GM12878 (cell line): ENCODE measurements at regions not wholly inside any gene's neighbourhood (a gene's known extent, or its start where the extent isn't known, plus 50 kb on each side); places are given as distances from the start of the nearest gene placed in this dataset.

Experiments used
- ATAC-seq: fragments of 200-7000 bp; cut with Tn5 transposase; 3 replicates; pipeline ENCODE4 v1.9.1; 2020; ENCODE audit warnings: mild to moderate bottlenecking, moderate library complexity
- BruUV-seq: library from RNA; stranded (reverse); fragments of 400-500 nt; replicated peaks from 2 replicates; lab custom pipeline; 2021; lab: Mats Ljungman, UMichigan
- CTCF ChIA-PET: fragments of 300-600 bp; sonication (Branson Sonifier 250); formaldehyde crosslinking; extraction: SDS; loops from one replicate; lab custom pipeline; 2021; ENCODE audit warnings: inconsistent platforms; lab: Yijun Ruan, JAX
- POLR2A ChIA-PET: fragments of 350-600 bp; formaldehyde crosslinking; extraction: SDS; loops from one replicate; lab custom pipeline; 2021; ENCODE audit warnings: inconsistent platforms; lab: Charles Lee
- RAD21 ChIA-PET: fragments of 300-600 bp; sonication (Branson Sonifier 250); formaldehyde crosslinking; loops from one replicate; lab custom pipeline; 2023; ENCODE audit warnings: antibody characterized with exemption; ENCODE audit not compliant: unreplicated experiment; lab: Charles Lee
- SMC1A ChIA-PET: fragments of 300-600 bp; sonication (Branson Sonifier 250); formaldehyde crosslinking; loops from one replicate; lab custom pipeline; 2023; ENCODE audit not compliant: unreplicated experiment, uncharacterized antibody; lab: Charles Lee
- DNase-seq: peaks from one replicate; pipeline ENCODE4 v3.0.0-alpha.2; 2011; ENCODE audit warnings: low read depth, low spot score
- FAIRE-seq: peaks from 3 replicates; lab custom pipeline; 2011; peaks lifted over from hg19 to GRCh38; lab: Jason Lieb, UNC
- H2AFZ ChIP-seq: 2 replicates; pipeline ENCODE4 v1.6.0; 2011; ENCODE audit warnings: low read depth, low read length, control low read depth; ENCODE audit not compliant: control insufficient read depth
- H3K27ac ChIP-seq: 2 replicates; pipeline ENCODE4 v1.5.1; 2011; ENCODE audit warnings: control low read depth; ENCODE audit not compliant: control insufficient read depth, insufficient read depth
- H3K27me3 ChIP-seq, 2 experiments: replicated peaks in 1 of 2; 2 replicates each; pipeline versions ENCODE4 v1.6.0 to v1.6.1; 2011; ENCODE audit warnings: low read length in 1 of 2; ENCODE audit not compliant: control insufficient read depth in 2 of 2, insufficient read depth in 2 of 2
- H3K36me3 ChIP-seq, 2 experiments: 2 replicates each; pipeline ENCODE4 v1.5.1; 2011; ENCODE audit warnings: low read length in 1 of 2; ENCODE audit not compliant: control insufficient read depth in 2 of 2, insufficient read depth in 2 of 2
- H3K4me1 ChIP-seq: 2 replicates; pipeline ENCODE4 v1.6.1; 2011; ENCODE audit warnings: mild to moderate bottlenecking, low read length, moderate library complexity, mixed read lengths; ENCODE audit not compliant: control insufficient read depth, insufficient read depth
- H3K4me2 ChIP-seq: 2 replicates; pipeline ENCODE4 v1.6.0; 2011; ENCODE audit warnings: control low read depth; ENCODE audit not compliant: control insufficient read depth, insufficient read depth
- H3K4me3 ChIP-seq: fragments of 200-600 bp; sonication (generic); 2 replicates; pipeline ENCODE4 v1.5.1; 2016
- H3K79me2 ChIP-seq: 2 replicates; pipeline ENCODE4 v1.6.0; 2011; ENCODE audit warnings: low read length; ENCODE audit not compliant: control insufficient read depth, insufficient read depth
- H3K9ac ChIP-seq: 2 replicates; pipeline ENCODE4 v1.8.0; 2011; ENCODE audit warnings: low read length, control low read depth, mixed read lengths; ENCODE audit not compliant: control insufficient read depth, insufficient read depth
- H3K9me3 ChIP-seq: replicated peaks from 3 replicates; pipeline ENCODE4 v1.5.1; 2011; ENCODE audit warnings: mild to moderate bottlenecking, low read length; ENCODE audit not compliant: control insufficient read depth, insufficient read depth
- H4K20me1 ChIP-seq: 2 replicates; pipeline ENCODE4 v1.6.0; 2011; ENCODE audit not compliant: control insufficient read depth, insufficient read depth
- BCLAF1 ChIP-seq: fragments of 450-650 bp; IDR thresholded peaks from 2 replicates; pipeline ENCODE4 v1.6.1; 2017; ENCODE audit warnings: antibody characterized with exemption, mild to moderate bottlenecking, moderate library complexity
- CBX5 ChIP-seq: sonication (generic); IDR thresholded peaks from 2 replicates; pipeline ENCODE4 v1.6.1; 2016; ENCODE audit warnings: low read depth, moderate library complexity, mild to moderate bottlenecking, inconsistent platforms
- GABPA ChIP-seq: IDR thresholded peaks from 2 replicates; pipeline ENCODE4 v1.6.1; 2014; ENCODE audit warnings: antibody characterized with exemption, low read depth, mild to moderate bottlenecking, inconsistent platforms
- JUND ChIP-seq: IDR thresholded peaks from 2 replicates; pipeline ENCODE4 v1.6.1; 2012; ENCODE audit warnings: low read depth, mild to moderate bottlenecking, low read length, improper control_type of control experiment, moderate library complexity
- NFIC ChIP-seq: IDR thresholded peaks from 2 replicates; pipeline ENCODE4 v1.6.1; 2012; ENCODE audit warnings: low read depth, mild to moderate bottlenecking, inconsistent platforms, low read length, moderate library complexity
- NFXL1 ChIP-seq: fragments of 450-650 bp; IDR thresholded peaks from 2 replicates; pipeline ENCODE4 v1.6.1; 2017; ENCODE audit warnings: antibody characterized with exemption, mild to moderate bottlenecking, borderline replicate concordance
- PML ChIP-seq: IDR thresholded peaks from 2 replicates; pipeline ENCODE4 v1.6.1; 2012; ENCODE audit warnings: low read length, inconsistent platforms
- SREBF1 ChIP-seq: IDR thresholded peaks from 2 replicates; pipeline ENCODE4 v1.6.1; 2012; ENCODE audit warnings: mild to moderate bottlenecking, low read length
- USF2 ChIP-seq: IDR thresholded peaks from 2 replicates; pipeline ENCODE4 v1.6.1; 2011; ENCODE audit warnings: low read depth, low read length, improper control_type of control experiment, borderline replicate concordance
- YY1 ChIP-seq: IDR thresholded peaks from 2 replicates; pipeline ENCODE4 v1.6.1; 2011; ENCODE audit warnings: low read depth, mild to moderate bottlenecking, low read length
- ZNF274 ChIP-seq: IDR thresholded peaks from one replicate; pipeline ENCODE4 v1.8.0; 2011; ENCODE audit not compliant: insufficient read length, insufficient read depth
- WGBS: methylation state at CpG from one replicate; pipeline ENCODE4 v1.1.6; 2016; ENCODE audit warnings: low lambda C conversion rate; ENCODE audit not compliant: insufficient replicate concordance, insufficient coverage; ENCODE audit errors: missing lambda C conversion rate; 5-methylcytosine and 5-hydroxymethylcytosine counted together
- in situ Hi-C: fragments of 300-500 bp; cut with MboI; formaldehyde crosslinking; loops from 9 replicates; pipeline ENCODE4 v1.14.3; 2018; ENCODE audit warnings: mixed read lengths
- intact Hi-C: fragments of 100-400 bp; cut with micrococcal nuclease; formaldehyde crosslinking; loops from one replicate; pipeline ENCODE4 v1.14.2; 2022; ENCODE audit not compliant: unreplicated experiment
- TF ChIP-seq, protein P1 (sequence below): IDR thresholded peaks from 2 replicates; pipeline ENCODE4 v1.6.1; 2012; ENCODE audit warnings: improper control_type of control experiment, low read depth, low read length; ENCODE audit not compliant: insufficient replicate concordance
- TF ChIP-seq, protein P2 (sequence below): fragments of 150-350 bp; IDR thresholded peaks from 2 replicates; pipeline ENCODE4 v1.6.1; 2014; ENCODE audit warnings: mild to moderate bottlenecking, low read depth, low read length

DNA sequence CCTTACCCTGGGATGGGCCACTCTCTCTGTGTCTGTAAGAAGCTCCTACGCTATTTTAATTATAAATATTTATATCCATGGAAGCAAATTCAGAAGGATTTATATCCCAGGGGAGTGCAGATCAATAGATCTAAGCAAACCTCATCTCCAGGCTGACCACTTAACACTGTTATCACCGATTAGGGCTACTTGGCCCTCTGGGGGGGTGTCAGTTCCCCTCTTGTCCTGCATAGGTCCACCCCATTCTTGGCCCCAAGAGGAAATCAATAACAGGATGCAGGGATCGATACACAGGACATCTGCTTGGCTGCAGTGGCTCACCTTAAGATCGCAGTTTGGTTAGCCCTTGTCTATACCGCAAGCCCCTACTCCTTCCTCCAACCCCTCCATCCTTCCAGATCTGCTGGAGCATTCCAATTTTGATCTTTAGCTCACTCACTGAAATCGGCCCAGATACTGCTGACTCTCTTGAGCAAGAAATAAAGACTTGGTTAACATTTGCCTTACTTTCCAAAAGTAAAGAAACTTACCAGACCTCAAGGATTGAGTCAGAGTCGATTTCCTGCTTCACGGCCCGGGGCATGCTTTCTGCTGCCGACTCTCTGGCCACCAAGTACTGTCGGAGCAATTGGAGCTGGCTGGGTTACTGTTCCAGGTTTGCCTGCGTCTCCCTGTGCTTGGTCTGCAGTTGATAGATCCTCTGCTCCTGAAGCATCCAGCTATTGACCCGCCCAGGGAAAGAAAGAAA, 112.3 kb upstream of the PMFBP1 start:
- Histone ChIP-seq H3K27ac (no peak overlapping the region), H3K4me3 (no peak overlapping the region), H3K79me2 (no peaks in the 10 kb centered on the region), H2AFZ (no peak overlapping the region), H3K9ac (no peak overlapping the region), H4K20me1 (no peaks in the 10 kb centered on the region), H3K9me3 (no peaks in the 10 kb centered on the region), H3K4me2 (no peak overlapping the region), H3K27me3 (no peaks in the 10 kb centered on the region), H3K4me1 (no peaks in the 10 kb centered on the region), H3K36me3 (no peaks in the 10 kb centered on the region)
- DNase-seq (no peak), ATAC-seq (no peak), FAIRE-seq (no peak)
- CTCF ChIA-PET: interaction anchor here (0.6 kb wide), 1 partner anchor 548 kb away, joined by 3 read pairs; no protein-coding TSS in a partner anchor
- in situ Hi-C loops (no loop called here), intact Hi-C loops (no loop called here)
- SMC1A ChIA-PET: no interaction called here
- RAD21 ChIA-PET: no interaction called here
- BruUV-seq: no TSS peak
- POLR2A ChIA-PET: interaction anchor here (0.6 kb wide), 1 partner anchor 35 kb away, joined by 4 read pairs; no protein-coding TSS in a partner anchor
- 90% methylated on average over 13 of the region's 13 CpGs for WGBS
- TF ChIP-seq NFIC (no peak), PML (no peak), YY1 (no peak), CBX5 (no peak), GABPA (no peak), BCLAF1 (no peak), NFXL1 (no peak), USF2 (no peak), ZNF274 (no peak), SREBF1 (no peak), JUND (no peak)
- TF ChIP-seq, protein P1, sequence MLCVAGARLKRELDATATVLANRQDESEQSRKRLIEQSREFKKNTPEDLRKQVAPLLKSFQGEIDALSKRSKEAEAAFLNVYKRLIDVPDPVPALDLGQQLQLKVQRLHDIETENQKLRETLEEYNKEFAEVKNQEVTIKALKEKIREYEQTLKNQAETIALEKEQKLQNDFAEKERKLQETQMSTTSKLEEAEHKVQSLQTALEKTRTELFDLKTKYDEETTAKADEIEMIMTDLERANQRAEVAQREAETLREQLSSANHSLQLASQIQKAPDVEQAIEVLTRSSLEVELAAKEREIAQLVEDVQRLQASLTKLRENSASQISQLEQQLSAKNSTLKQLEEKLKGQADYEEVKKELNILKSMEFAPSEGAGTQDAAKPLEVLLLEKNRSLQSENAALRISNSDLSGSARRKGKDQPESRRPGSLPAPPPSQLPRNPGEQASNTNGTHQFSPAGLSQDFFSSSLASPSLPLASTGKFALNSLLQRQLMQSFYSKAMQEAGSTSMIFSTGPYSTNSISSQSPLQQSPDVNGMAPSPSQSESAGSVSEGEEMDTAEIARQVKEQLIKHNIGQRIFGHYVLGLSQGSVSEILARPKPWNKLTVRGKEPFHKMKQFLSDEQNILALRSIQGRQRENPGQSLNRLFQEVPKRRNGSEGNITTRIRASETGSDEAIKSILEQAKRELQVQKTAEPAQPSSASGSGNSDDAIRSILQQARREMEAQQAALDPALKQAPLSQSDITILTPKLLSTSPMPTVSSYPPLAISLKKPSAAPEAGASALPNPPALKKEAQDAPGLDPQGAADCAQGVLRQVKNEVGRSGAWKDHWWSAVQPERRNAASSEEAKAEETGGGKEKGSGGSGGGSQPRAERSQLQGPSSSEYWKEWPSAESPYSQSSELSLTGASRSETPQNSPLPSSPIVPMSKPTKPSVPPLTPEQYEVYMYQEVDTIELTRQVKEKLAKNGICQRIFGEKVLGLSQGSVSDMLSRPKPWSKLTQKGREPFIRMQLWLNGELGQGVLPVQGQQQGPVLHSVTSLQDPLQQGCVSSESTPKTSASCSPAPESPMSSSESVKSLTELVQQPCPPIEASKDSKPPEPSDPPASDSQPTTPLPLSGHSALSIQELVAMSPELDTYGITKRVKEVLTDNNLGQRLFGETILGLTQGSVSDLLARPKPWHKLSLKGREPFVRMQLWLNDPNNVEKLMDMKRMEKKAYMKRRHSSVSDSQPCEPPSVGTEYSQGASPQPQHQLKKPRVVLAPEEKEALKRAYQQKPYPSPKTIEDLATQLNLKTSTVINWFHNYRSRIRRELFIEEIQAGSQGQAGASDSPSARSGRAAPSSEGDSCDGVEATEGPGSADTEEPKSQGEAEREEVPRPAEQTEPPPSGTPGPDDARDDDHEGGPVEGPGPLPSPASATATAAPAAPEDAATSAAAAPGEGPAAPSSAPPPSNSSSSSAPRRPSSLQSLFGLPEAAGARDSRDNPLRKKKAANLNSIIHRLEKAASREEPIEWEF: no peak
- TF ChIP-seq, protein P2, sequence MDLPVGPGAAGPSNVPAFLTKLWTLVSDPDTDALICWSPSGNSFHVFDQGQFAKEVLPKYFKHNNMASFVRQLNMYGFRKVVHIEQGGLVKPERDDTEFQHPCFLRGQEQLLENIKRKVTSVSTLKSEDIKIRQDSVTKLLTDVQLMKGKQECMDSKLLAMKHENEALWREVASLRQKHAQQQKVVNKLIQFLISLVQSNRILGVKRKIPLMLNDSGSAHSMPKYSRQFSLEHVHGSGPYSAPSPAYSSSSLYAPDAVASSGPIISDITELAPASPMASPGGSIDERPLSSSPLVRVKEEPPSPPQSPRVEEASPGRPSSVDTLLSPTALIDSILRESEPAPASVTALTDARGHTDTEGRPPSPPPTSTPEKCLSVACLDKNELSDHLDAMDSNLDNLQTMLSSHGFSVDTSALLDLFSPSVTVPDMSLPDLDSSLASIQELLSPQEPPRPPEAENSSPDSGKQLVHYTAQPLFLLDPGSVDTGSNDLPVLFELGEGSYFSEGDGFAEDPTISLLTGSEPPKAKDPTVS: no peak
